ENCODE measurements at regions not wholly inside any gene's neighbourhood (a gene's known extent, or its start where the extent isn't known, plus 50 kb on each side); places are given as distances from the start of the nearest gene placed in this dataset.

DNA sequence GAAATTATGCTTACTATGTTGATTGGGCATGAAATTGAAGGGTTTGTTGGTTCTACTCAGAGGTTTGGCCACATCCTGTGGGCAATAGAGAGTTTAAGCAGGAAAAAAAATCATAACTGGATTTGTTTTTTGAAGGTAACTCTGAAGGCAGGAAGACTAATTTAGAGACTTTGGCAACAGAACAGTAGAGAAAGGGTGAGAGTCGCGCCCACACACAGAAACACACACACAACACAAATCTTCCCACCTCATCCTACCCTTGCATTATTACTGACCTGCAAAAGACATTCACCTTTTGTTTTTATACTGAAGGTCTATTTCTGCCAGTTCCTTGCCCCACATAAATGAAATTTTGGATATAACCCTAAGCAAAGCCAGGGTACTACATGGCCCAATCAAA lies 270.6 kb downstream of the TBL1XR1 start:
- TF ChIP-seq, protein P1, sequence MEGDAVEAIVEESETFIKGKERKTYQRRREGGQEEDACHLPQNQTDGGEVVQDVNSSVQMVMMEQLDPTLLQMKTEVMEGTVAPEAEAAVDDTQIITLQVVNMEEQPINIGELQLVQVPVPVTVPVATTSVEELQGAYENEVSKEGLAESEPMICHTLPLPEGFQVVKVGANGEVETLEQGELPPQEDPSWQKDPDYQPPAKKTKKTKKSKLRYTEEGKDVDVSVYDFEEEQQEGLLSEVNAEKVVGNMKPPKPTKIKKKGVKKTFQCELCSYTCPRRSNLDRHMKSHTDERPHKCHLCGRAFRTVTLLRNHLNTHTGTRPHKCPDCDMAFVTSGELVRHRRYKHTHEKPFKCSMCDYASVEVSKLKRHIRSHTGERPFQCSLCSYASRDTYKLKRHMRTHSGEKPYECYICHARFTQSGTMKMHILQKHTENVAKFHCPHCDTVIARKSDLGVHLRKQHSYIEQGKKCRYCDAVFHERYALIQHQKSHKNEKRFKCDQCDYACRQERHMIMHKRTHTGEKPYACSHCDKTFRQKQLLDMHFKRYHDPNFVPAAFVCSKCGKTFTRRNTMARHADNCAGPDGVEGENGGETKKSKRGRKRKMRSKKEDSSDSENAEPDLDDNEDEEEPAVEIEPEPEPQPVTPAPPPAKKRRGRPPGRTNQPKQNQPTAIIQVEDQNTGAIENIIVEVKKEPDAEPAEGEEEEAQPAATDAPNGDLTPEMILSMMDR (IDR thresholded peaks at IDR 0.05; ENCODE audit: poor library complexity): no peak
- TF ChIP-seq EZH2 (IDR thresholded peaks at IDR 0.05; ENCODE audit: borderline replicate concordance): no peak
- no peak for TF ChIP-seq EZH2phosphoT487 (IDR thresholded peaks at IDR 0.05; ENCODE audit: low read depth, severe bottlenecking, unreplicated experiment)

Data from hepatocyte (in vitro differentiated cells).